ENCODE measurements at regions not wholly inside any gene's neighbourhood (a gene's known extent, or its start where the extent isn't known, plus 50 kb on each side); places are given as distances from the start of the nearest gene placed in this dataset.
"Not testable (repeated sequence)": the region's sequence is repeated elsewhere in the genome, so short reads cannot be mapped to it uniquely, and the experiment has no call there.

- FAIRE-seq: no peak
Measured at GRCh38 chr3:152671446-152672319, 163.2 kb upstream of the P2RY1 start.

GRCh38 chr3:152672320-152672649 lies 162.6 kb upstream of the P2RY1 start:
- FAIRE-seq: no peak

GRCh38 chr3:152676810-152677379 lies 158.0 kb upstream of the P2RY1 start:
- FAIRE-seq: no peak

GRCh38 chr3:152677491-152677890 lies 157.4 kb upstream of the P2RY1 start:
- FAIRE-seq: no peak

- no peak for FAIRE-seq
Measured at GRCh38 chr3:152682477-152682876, 152.5 kb upstream of the P2RY1 start.

- no peak for FAIRE-seq
Measured at GRCh38 chr3:152683521-152683999, 151.4 kb upstream of the P2RY1 start.

- FAIRE-seq: no peak
Measured at GRCh38 chr3:152684279-152684678, 150.7 kb upstream of the P2RY1 start.

GRCh38 chr3:152688313-152688712 lies 146.6 kb upstream of the P2RY1 start:
- no peak for FAIRE-seq

GRCh38 chr3:152692326-152692725 lies 142.6 kb upstream of the P2RY1 start:
- FAIRE-seq: not testable (repeated sequence)

GRCh38 chr3:152693521-152694250 lies 141.2 kb upstream of the P2RY1 start:
- FAIRE-seq: peak; percentile 99

- no peak for FAIRE-seq
Measured at GRCh38 chr3:152695840-152696239, 139.1 kb upstream of the P2RY1 start.

- FAIRE-seq: no peak
Measured at GRCh38 chr3:152696962-152697361, 138.0 kb upstream of the P2RY1 start.

GRCh38 chr3:152703245-152703890 lies 131.6 kb upstream of the P2RY1 start:
- no peak for FAIRE-seq

- FAIRE-seq: no peak
Measured at GRCh38 chr3:152706991-152707713, 127.8 kb upstream of the P2RY1 start.

GRCh38 chr3:152709659-152710058 lies 125.3 kb upstream of the P2RY1 start:
- no peak for FAIRE-seq

GRCh38 chr3:152710549-152710948 lies 124.4 kb upstream of the P2RY1 start:
- FAIRE-seq: no peak

- FAIRE-seq: no peak
Measured at GRCh38 chr3:152713989-152714388, 120.9 kb upstream of the P2RY1 start.

- no peak for FAIRE-seq
Measured at GRCh38 chr3:152714507-152714906, 120.4 kb upstream of the P2RY1 start.

GRCh38 chr3:152717252-152717651 lies 117.7 kb upstream of the P2RY1 start:
- FAIRE-seq: no peak

- FAIRE-seq: no peak
Measured at GRCh38 chr3:152718810-152719209, 116.1 kb upstream of the P2RY1 start.

GRCh38 chr3:152719264-152719663 lies 115.7 kb upstream of the P2RY1 start:
- FAIRE-seq: no peak

GRCh38 chr3:152720951-152721718 lies 113.8 kb upstream of the P2RY1 start:
- no peak for FAIRE-seq
